ENCODE measurements at regions not wholly inside any gene's neighbourhood (a gene's known extent, or its start where the extent isn't known, plus 50 kb on each side); places are given as distances from the start of the nearest gene placed in this dataset.

DNA sequence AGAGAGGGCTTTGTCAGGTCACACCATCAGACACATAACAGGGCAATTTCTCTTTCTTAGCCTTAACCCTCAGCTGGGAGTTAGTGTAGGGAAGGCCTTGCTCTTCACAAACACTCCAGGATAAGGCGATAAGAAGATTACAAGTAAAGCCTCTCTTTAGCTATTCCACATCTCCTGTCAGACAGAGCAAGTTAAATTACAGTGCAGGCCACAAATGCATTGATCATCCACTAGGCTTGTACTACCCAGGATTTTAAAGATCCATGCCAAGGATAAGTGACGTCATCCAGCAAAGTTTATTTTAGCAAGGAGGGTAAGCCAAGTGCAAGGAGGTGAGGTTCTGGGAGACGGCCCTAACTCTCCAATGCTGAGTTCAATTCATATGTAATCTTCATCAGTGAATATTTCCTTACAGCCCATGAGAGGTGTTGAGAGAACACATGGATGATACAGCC, 890.6 kb upstream of the NR2F2 start:
- no peaks in the 10 kb centered on the region for H3K36me3 ChIP-seq (ENCODE audit: insufficient read depth, low read length)
- H3K4me1 ChIP-seq (ENCODE audit: control insufficient read depth, insufficient read depth, low read length), result no peaks in the 10 kb centered on the region
- H3K9ac ChIP-seq (ENCODE audit: low read depth, low read length), result no peak overlapping the region
- H3K4me3 ChIP-seq (ENCODE audit: low read length), result no peak overlapping the region
- no peaks in the 10 kb centered on the region for H3K27me3 ChIP-seq (ENCODE audit: control insufficient read depth, insufficient read depth, low read length)
- no peak overlapping the region for H3K4me2 ChIP-seq (ENCODE audit: low read length)
- H3K9me3 ChIP-seq (replicated peaks; ENCODE audit: low read length), result no peaks in the 10 kb centered on the region

DNA sequence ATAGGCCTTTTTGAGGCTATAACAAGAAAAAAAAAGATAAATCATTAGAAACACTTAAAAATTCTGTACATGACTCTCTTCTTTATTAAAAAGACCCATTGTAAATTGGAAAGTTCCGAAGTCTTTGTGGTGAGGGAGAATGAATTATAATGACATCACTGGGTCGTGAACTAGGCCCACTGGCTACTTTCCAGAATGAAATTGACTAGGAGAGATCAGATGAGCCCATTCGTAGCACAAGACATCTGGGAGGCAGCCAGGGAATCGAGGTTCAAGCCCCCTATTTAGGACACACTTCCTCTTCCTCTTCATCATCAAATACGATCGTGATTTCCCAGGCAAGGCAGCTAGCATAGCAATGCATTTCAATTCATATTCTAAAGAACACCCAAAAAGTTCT, 889.8 kb upstream of the NR2F2 start:
- Histone ChIP-seq H3K4me2 (ENCODE audit: low read length) (no peak overlapping the region), H3K27me3 (ENCODE audit: control insufficient read depth, insufficient read depth, low read length) (no peaks in the 10 kb centered on the region), H3K9me3 (replicated peaks; ENCODE audit: low read length) (no peaks in the 10 kb centered on the region), H3K4me3 (ENCODE audit: low read length) (no peak overlapping the region), H3K36me3 (ENCODE audit: insufficient read depth, low read length) (no peaks in the 10 kb centered on the region), H3K9ac (ENCODE audit: low read depth, low read length) (no peak overlapping the region), H3K4me1 (ENCODE audit: control insufficient read depth, insufficient read depth, low read length) (no peaks in the 10 kb centered on the region)

DNA sequence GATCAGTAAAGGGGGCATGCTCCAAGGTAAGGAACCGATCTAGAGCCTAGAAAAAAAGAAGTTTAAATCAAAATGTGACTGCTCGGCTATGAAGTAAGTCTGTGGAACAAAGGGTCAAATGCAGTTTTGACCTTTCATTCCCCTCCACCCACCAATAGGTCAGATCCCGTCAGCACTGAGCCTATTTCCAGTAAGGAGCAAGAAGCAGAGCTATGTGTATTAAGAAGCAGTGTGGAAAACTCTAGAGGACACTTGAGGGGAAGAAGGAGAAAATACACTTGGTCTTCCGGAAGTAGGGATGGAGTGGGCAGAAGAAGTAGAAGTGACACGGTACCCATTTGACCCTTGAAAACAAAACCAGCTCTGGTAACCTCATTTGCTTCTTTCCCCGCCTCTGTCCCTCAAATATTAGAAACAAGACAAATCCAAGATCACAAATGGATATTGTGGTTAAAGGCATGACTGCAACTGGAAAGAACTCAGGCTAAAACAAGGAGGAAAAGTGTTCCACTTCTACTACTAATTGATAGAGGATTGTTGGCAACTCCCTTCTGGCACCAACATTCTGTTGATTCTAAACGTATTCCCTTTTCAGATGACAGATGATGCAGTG, 888.3 kb upstream of the NR2F2 start:
- Histone ChIP-seq H3K36me3 (ENCODE audit: insufficient read depth, low read length) (no peaks in the 10 kb centered on the region), H3K9me3 (replicated peaks; ENCODE audit: low read length) (no peaks in the 10 kb centered on the region), H3K4me3 (ENCODE audit: low read length) (no peak overlapping the region), H3K27me3 (ENCODE audit: control insufficient read depth, insufficient read depth, low read length) (no peaks in the 10 kb centered on the region), H3K4me2 (ENCODE audit: low read length) (no peak overlapping the region), H3K4me1 (ENCODE audit: control insufficient read depth, insufficient read depth, low read length) (no peaks in the 10 kb centered on the region), H3K9ac (ENCODE audit: low read depth, low read length) (no peak overlapping the region)

DNA sequence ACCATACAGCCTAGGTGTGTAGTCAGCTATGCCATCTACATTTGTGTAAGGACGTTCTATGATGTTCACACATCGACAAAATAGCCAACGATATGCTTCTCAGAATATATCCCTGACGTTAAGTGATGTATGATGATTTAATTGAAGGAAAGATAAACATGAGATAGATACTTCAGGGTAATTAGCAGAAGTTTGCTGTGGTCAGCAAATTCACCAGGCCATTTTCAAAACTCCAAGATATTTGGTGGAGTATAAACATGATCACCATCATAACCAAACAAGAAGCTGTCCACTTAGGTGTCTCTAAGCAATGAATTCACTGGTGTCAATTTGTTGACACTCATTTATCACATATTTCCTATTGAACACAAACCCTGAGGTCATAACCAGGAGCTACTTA, 885.6 kb upstream of the NR2F2 start:
- no peak overlapping the region for H3K4me2 ChIP-seq (ENCODE audit: low read length)
- H3K9me3 ChIP-seq (replicated peaks; ENCODE audit: low read length), result no peaks in the 10 kb centered on the region
- no peak overlapping the region for H3K9ac ChIP-seq (ENCODE audit: low read depth, low read length)
- no peaks in the 10 kb centered on the region for H3K36me3 ChIP-seq (ENCODE audit: insufficient read depth, low read length)
- H3K27me3 ChIP-seq (ENCODE audit: control insufficient read depth, insufficient read depth, low read length), result no peaks in the 10 kb centered on the region
- peaks cover 3% of the 10 kb centered on the region for H3K4me1 ChIP-seq (ENCODE audit: control insufficient read depth, insufficient read depth, low read length)
- H3K4me3 ChIP-seq (ENCODE audit: low read length), result no peak overlapping the region

DNA sequence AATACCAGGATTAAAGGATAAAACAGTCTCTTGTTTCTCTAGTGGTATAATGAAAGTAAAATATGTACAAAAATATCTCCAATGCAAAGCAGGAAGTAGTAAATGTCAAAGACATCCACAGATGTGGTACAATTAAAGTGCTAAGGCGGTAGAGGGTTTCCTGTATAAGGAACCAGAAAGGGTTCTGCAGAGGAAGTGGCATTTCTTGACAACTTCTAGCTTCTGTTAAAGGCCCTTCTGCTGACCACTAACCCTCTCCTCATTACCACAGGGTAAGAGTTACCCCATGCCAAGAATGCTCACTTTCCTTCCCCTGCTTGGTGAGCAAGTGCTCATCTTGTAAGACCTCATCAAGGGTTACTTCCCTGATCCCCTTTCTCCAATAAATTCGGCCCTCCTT, 883.6 kb upstream of the NR2F2 start:
- H3K9ac ChIP-seq (ENCODE audit: low read depth, low read length), result no peak overlapping the region
- H3K36me3 ChIP-seq (ENCODE audit: insufficient read depth, low read length), result no peaks in the 10 kb centered on the region
- H3K4me3 ChIP-seq (ENCODE audit: low read length), result no peak overlapping the region
- no peaks in the 10 kb centered on the region for H3K9me3 ChIP-seq (replicated peaks; ENCODE audit: low read length)
- no peak overlapping the region for H3K4me2 ChIP-seq (ENCODE audit: low read length)
- peaks cover 3% of the 10 kb centered on the region for H3K4me1 ChIP-seq (ENCODE audit: control insufficient read depth, insufficient read depth, low read length)
- no peaks in the 10 kb centered on the region for H3K27me3 ChIP-seq (ENCODE audit: control insufficient read depth, insufficient read depth, low read length)

DNA sequence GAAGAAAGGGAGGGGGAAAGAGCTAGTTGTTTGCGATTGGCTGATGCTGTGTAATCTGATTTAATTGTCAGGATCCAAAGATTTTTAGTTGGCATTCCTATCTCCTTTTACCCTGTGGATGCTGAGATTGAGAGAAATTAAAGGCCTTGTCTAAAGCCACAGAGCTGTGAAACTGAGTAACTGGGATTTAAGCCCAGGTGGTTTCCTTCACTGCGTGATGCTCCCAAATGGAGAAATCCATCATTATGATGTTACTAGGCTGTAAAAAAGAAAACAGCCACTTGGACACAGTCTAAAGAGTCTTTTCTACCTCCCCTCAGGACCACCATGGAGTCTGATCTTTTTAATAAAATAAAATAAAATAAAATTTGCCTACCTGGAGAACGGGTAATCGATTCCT, 883.0 kb upstream of the NR2F2 start:
- no peaks in the 10 kb centered on the region for H3K27me3 ChIP-seq (ENCODE audit: control insufficient read depth, insufficient read depth, low read length)
- H3K9me3 ChIP-seq (replicated peaks; ENCODE audit: low read length), result no peaks in the 10 kb centered on the region
- H3K4me3 ChIP-seq (ENCODE audit: low read length), result no peak overlapping the region
- no peaks in the 10 kb centered on the region for H3K36me3 ChIP-seq (ENCODE audit: insufficient read depth, low read length)
- H3K4me1 ChIP-seq (ENCODE audit: control insufficient read depth, insufficient read depth, low read length), result peaks cover 3% of the 10 kb centered on the region
- H3K4me2 ChIP-seq (ENCODE audit: low read length), result no peak overlapping the region
- H3K9ac ChIP-seq (ENCODE audit: low read depth, low read length), result no peak overlapping the region

DNA sequence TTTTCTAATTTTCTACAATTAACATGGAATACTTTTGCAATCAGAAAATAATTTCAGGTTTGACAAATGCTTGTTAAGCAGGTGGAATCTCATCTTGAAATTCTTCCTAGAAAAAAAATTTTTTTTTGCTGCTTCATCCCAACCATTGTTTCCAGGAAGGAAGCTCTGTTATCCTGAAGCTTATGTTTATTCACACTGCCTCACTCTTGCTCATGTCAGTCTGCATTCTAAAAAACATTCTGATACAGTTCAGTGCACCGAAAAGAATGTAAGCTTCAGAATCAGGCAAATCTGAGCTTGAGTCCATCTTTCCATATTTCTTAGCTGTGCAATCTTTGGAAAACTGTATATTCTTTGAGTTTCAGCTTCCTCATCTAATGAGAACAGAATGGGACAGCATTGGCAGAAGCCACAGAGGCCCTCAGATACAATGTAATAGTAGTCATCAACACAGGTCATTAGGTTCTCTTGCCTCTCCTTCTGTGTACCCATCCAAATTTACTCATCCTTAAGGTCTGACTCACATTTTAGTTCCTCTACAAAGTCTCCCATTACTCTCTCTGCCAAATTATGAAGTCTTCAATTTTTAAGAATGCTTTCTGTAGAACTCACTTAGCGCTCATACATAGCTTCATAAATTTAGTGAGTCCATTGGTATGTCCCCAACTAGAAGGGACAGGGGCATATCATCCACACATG, 881.8 kb upstream of the NR2F2 start:
- no peaks in the 10 kb centered on the region for H3K36me3 ChIP-seq (ENCODE audit: insufficient read depth, low read length)
- peaks cover 3% of the 10 kb centered on the region for H3K4me1 ChIP-seq (ENCODE audit: control insufficient read depth, insufficient read depth, low read length)
- H3K9me3 ChIP-seq (replicated peaks; ENCODE audit: low read length), result no peaks in the 10 kb centered on the region
- no peak overlapping the region for H3K4me2 ChIP-seq (ENCODE audit: low read length)
- no peaks in the 10 kb centered on the region for H3K27me3 ChIP-seq (ENCODE audit: control insufficient read depth, insufficient read depth, low read length)
- H3K9ac ChIP-seq (ENCODE audit: low read depth, low read length), result no peak overlapping the region
- H3K4me3 ChIP-seq (ENCODE audit: low read length), result no peak overlapping the region

DNA sequence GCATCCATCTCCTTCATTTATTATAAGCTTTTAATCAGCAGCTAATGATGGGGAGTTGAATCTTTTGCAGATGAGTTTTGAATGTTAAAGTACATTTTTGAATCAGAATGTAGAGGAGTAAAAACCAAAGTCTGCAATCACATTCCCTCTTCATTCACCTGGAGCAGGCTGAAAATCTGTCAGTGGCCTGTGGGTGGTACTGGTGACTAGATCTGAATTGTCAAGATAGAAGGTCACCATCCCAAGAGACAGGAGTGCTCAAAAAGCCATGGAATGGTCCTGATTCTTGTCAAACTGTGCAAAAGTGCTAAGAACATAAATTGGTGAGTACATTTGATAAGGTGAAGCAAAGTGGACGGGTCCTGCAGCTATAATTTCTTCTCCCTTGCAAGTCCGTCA, 881.3 kb upstream of the NR2F2 start:
- no peaks in the 10 kb centered on the region for H3K27me3 ChIP-seq (ENCODE audit: control insufficient read depth, insufficient read depth, low read length)
- H3K9me3 ChIP-seq (replicated peaks; ENCODE audit: low read length), result no peaks in the 10 kb centered on the region
- H3K4me3 ChIP-seq (ENCODE audit: low read length), result no peak overlapping the region
- H3K4me1 ChIP-seq (ENCODE audit: control insufficient read depth, insufficient read depth, low read length), result peaks cover 3% of the 10 kb centered on the region
- no peak overlapping the region for H3K9ac ChIP-seq (ENCODE audit: low read depth, low read length)
- no peaks in the 10 kb centered on the region for H3K36me3 ChIP-seq (ENCODE audit: insufficient read depth, low read length)
- H3K4me2 ChIP-seq (ENCODE audit: low read length), result no peak overlapping the region

DNA sequence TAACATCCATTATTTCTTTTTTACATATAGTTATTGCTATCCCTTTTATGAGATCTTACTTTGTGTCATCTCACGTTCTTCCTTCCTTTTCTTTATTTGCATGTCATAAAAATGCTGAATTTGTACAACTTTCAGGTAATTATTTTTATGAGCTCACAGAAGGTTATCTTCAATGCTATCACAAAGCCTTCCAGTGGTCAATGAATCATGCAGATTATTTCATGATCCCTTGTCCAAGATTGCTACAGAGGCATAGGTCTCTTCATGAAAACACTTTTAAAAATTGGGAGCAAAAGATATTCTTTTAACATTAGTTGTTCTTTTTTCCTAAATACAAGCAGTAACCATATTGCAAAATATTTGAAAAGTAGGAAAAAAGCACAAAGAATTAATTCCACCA, 880.1 kb upstream of the NR2F2 start:
- Histone ChIP-seq H3K27me3 (ENCODE audit: control insufficient read depth, insufficient read depth, low read length) (no peaks in the 10 kb centered on the region), H3K9ac (ENCODE audit: low read depth, low read length) (no peak overlapping the region), H3K9me3 (replicated peaks; ENCODE audit: low read length) (no peaks in the 10 kb centered on the region), H3K4me1 (ENCODE audit: control insufficient read depth, insufficient read depth, low read length) (peaks cover 3% of the 10 kb centered on the region), H3K4me2 (ENCODE audit: low read length) (no peak overlapping the region), H3K36me3 (ENCODE audit: insufficient read depth, low read length) (no peaks in the 10 kb centered on the region), H3K4me3 (ENCODE audit: low read length) (no peak overlapping the region)

DNA sequence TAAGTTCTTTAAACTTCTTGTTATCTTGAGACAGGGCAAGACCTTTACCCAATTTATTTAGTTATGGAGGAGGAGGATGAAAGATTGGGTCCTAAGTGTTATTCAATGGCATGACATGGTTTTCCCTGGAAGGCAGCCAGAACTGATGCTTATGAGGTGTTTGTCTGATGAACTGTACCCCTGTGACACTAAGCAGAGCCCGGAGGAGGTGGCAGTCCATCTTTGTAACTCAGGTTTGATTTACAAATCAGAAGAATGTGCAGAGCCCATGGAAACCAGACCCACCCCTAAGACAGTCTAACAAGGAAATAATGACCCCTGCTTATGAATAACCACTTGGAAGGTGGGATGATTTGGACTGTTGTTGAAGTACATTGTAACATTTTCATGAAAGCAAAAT, 878.6 kb upstream of the NR2F2 start:
- no peaks in the 10 kb centered on the region for H3K9me3 ChIP-seq (replicated peaks; ENCODE audit: low read length)
- H3K27me3 ChIP-seq (ENCODE audit: control insufficient read depth, insufficient read depth, low read length), result no peaks in the 10 kb centered on the region
- peaks cover 3% of the 10 kb centered on the region for H3K4me1 ChIP-seq (ENCODE audit: control insufficient read depth, insufficient read depth, low read length)
- no peaks in the 10 kb centered on the region for H3K36me3 ChIP-seq (ENCODE audit: insufficient read depth, low read length)
- H3K9ac ChIP-seq (ENCODE audit: low read depth, low read length), result no peak overlapping the region
- no peak overlapping the region for H3K4me2 ChIP-seq (ENCODE audit: low read length)
- no peak overlapping the region for H3K4me3 ChIP-seq (ENCODE audit: low read length)

DNA sequence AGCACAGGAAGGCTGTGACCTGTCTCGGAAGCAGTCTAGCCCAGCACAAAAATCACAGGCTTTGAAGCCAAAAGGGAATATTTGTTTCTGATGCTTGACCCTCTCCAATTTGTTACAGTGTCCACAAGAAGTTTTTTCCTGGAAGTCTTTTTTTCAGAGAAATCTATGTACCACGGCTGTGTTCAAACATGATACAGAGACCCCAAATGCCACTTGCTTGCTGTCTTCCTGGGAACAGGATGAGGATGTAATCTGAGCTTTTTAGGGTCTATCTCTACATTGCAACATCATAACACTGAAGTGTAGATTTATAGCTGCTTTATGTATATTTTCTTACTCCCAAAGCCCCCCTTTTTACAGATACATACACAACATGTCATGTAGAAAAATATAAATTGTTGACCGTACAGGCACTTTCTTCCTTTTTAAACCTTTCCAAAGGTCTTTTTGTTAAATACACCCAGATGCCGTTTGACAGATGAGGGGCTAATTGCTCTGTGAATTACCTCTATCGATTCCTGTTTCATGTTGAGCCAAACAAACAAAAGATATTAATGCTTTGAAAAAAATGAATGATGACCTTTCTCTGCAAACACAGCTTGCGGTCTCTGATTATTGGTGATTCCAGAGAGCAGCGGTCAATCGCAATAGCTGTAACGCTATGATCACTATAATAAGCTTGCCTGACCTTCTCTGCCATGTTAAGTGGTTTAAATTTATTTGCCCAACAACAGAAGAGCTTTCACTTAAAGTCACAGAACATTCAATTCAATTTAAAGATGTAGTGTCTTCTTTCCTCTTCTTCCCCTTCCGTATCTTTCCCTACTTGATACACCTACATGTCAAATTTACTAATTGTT, 875.9 kb upstream of the NR2F2 start:
- no peaks in the 10 kb centered on the region for H3K4me1 ChIP-seq (ENCODE audit: control insufficient read depth, insufficient read depth, low read length)
- H3K27me3 ChIP-seq (ENCODE audit: control insufficient read depth, insufficient read depth, low read length), result no peaks in the 10 kb centered on the region
- H3K9ac ChIP-seq (ENCODE audit: low read depth, low read length), result no peak overlapping the region
- H3K4me2 ChIP-seq (ENCODE audit: low read length), result no peak overlapping the region
- H3K4me3 ChIP-seq (ENCODE audit: low read length), result no peak overlapping the region
- H3K9me3 ChIP-seq (replicated peaks; ENCODE audit: low read length), result no peaks in the 10 kb centered on the region
- H3K36me3 ChIP-seq (ENCODE audit: insufficient read depth, low read length), result no peaks in the 10 kb centered on the region
